ENCODE measurements at regions not wholly inside any gene's neighbourhood (a gene's known extent, or its start where the extent isn't known, plus 50 kb on each side); places are given as distances from the start of the nearest gene placed in this dataset.

DNA sequence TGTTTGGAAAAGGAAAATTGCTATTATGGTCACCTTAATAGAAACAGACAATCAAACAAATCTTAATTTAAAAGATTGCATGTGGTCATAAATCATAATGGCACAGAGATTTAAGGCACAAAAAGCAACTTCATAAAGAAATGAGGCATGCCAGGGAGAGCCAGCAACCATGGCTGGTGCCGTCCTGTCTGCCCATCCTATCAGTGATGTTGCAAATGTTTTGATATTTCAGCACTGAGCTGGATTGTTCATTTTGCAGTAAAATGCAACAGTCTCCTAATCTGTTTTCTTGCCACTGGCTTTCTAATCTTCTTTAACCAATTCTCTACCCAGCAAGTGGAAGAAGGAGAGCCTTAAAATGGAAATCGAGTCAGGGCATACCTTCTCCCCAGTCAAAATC lies 249.8 kb downstream of the SAMD5 start:
- no peak overlapping the region for H3K4me3 ChIP-seq (ENCODE audit: low read length)
- no peak for TF ChIP-seq CTCF (IDR thresholded peaks at IDR 0.05; ENCODE audit: insufficient read depth, low read depth, low read length, missing control alignments)
- DNase-seq (ENCODE audit: low read depth): no peak

GRCh38 chr6:147759093-147759492 lies 250.6 kb downstream of the SAMD5 start:
- no peak overlapping the region for H3K4me3 ChIP-seq (ENCODE audit: low read length)
- TF ChIP-seq CTCF (IDR thresholded peaks at IDR 0.05; ENCODE audit: insufficient read depth, low read depth, low read length, missing control alignments): no peak
- DNase-seq (ENCODE audit: low read depth): peak; percentile 4

DNA sequence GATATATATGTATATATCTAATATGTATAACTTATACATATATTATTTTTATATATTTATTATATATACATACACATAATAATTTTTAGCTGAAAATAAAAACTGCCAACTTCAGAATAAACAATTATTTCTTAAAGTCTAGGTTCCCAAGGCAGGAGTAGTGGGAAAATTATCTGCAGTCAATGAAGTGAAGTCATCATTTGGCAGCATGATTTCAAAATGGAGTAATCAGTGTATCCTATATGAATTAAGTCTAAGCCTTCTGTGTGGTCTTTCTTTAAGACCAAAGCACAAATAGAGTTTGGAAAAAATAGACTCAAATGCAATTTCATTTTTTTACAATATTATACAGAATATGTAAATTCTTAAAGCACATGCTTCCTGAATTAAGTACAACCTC lies 251.0 kb downstream of the SAMD5 start:
- no peak overlapping the region for H3K4me3 ChIP-seq (ENCODE audit: low read length)
- DNase-seq (ENCODE audit: low read depth): no peak
- no peak for TF ChIP-seq CTCF (IDR thresholded peaks at IDR 0.05; ENCODE audit: insufficient read depth, low read depth, low read length, missing control alignments)

DNA sequence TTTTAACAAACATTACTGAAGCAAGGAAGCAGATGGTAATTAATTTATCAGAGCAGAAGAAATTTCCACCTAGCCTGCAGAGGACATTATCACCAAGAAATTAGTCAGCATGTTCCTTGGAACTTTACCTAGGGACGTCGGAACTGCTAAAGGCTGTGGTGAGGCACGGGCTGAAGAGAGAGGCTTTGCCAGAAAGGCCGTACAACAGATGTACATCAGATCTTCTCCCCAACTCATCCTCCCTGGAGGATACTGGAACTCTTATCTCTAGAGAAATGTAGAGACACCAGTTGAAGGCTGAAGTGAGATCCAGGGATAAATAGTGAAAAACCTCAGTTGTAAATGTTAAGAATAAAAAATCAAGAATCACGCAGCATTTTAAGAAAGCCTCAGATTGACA lies 257.1 kb downstream of the SAMD5 start:
- no peak for TF ChIP-seq CTCF (IDR thresholded peaks at IDR 0.05; ENCODE audit: insufficient read depth, low read depth, low read length, missing control alignments)
- H3K4me3 ChIP-seq (ENCODE audit: low read length): no peak overlapping the region
- DNase-seq (ENCODE audit: low read depth): no peak

GRCh38 chr6:147768969-147769368 lies 260.5 kb downstream of the SAMD5 start:
- no peak overlapping the region for H3K4me3 ChIP-seq (ENCODE audit: low read length)
- no peak for DNase-seq (ENCODE audit: low read depth)
- no peak for TF ChIP-seq CTCF (IDR thresholded peaks at IDR 0.05; ENCODE audit: insufficient read depth, low read depth, low read length, missing control alignments)

DNA sequence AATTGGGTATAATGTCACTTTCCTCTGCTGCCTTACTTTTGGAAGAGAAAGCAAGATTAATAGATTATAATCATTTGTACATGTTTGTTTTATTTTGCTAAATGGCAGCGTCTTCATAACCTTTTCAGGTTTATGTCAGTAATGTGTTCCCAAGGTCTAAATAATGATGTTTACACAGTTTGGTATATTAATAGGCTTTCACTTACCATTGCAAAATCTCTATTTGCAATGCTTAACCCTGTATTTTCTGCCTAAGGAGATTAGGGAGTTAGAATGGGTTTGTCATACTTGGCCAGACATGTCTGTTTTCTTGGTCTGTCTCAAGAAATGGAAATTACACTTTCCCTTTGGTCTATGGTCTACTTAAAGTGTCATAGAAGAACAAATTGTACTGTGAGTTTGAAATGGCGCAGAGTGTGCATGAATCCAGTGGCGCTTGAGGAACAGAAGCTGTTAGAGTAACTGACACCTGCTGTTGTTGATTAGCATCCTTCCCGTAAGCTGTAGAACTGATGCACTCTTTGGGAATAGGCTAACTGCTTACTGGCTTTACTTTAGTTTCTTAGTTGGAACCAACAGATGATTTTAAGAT lies 261.1 kb downstream of the SAMD5 start:
- no peak for DNase-seq (ENCODE audit: low read depth)

More for the DNA sequence above, 261.1 kb downstream of the SAMD5 start:
- TF ChIP-seq CTCF (IDR thresholded peaks at IDR 0.05; ENCODE audit: insufficient read depth, low read depth, low read length, missing control alignments): no peak
- no peak overlapping the region for H3K4me3 ChIP-seq (ENCODE audit: low read length)
